Esophagus squamous epithelium (tissue), 4 donors: ENCODE measurements at regions not wholly inside any gene's neighbourhood (a gene's known extent, or its start where the extent isn't known, plus 50 kb on each side); places are given as distances from the start of the nearest gene placed in this dataset.

ENCODE experiments used
- CTCF ChIP-seq, 6 experiments: fragments of 450-650 bp in 4 of 6; fragments of 200-600 bp in 2 of 6; sonication (generic) in 2 of 6; IDR thresholded peaks; one replicate each; pipeline ENCODE4 v1.5.1; 2016 to 2019; ENCODE audit warnings: antibody characterized with exemption in 6 of 6, mild to moderate bottlenecking in 4 of 6, moderate library complexity in 4 of 6
- POLR2A ChIP-seq, 4 donors: fragments of 450-650 bp; IDR thresholded peaks; one replicate each; pipeline ENCODE4 v1.6.1; 2017; ENCODE audit warnings: antibody characterized with exemption in 4 of 4, mild to moderate bottlenecking in 4 of 4, moderate library complexity in 3 of 4

DNA sequence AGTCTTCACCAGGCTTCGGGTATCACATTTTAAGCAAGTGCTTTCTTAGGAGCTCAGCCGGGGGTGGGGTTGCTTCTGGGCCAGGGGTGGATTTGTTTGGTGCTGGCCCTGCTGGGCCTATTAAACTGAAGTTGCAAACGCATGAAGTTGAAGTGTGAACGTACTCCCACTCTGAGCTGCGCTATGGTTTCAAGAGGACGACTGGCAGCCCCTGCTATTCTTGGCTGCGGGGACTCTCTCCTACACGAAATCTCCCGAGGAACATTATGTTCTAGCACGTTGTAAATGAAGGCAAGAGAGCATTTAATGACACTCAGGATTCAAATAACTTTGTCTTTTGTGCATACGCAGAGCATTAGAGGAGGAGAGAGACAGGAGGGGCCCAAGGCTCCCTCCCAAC lies 401.3 kb upstream of the BOD1L1 start:
- no peak for TF ChIP-seq CTCF (IDR thresholded peaks at IDR 0.05)
- no peak for TF ChIP-seq POLR2A (IDR thresholded peaks at IDR 0.05)
